ENCODE measurements at regions not wholly inside any gene's neighbourhood (a gene's known extent, or its start where the extent isn't known, plus 50 kb on each side); places are given as distances from the start of the nearest gene placed in this dataset.

- Histone ChIP-seq H3K27ac (no peak overlapping the region), H3K9me3 (no peaks in the 10 kb centered on the region), H3K4me1 (no peaks in the 10 kb centered on the region), H3K4me3 (no peak overlapping the region), H3K27me3 (no peaks in the 10 kb centered on the region), H3K36me3 (no peaks in the 10 kb centered on the region)
- ATAC-seq (ENCODE audit: low FRiP score in 2 of 2) (no peak), DNase-seq (no peak)
- 87 to 100% methylated on average over 3 of the region's 3 CpGs for WGBS, 2 donors
- TF ChIP-seq CTCF (IDR thresholded peaks at IDR 0.05): no peak
Observed at GRCh38 chr10:28920091-28920490, 242.8 kb downstream of the BAMBI start.

DNA sequence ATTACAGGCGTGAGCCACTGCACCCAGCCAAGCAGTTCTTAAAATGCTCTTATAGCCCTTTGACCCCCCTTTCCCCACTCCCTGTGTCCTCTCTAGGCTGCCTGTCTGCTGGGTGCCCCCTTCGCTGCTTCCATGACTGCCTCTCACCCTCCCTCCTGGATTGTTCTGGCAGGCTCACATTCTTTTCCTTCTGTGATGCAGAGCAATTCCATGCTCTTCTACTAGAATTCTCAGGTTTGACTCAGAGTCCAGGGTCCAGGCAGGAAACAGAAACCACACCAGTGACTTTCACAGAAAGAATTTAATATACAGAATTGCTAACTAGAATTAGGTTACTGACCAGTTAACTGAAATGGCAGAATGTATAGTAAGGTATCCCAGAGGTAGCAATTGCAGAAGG is 244.8 kb downstream of the BAMBI start:
- 96 to 97% methylated on average over 2 of the region's 2 CpGs for WGBS, 2 donors
- Histone ChIP-seq H3K36me3 (no peaks in the 10 kb centered on the region), H3K4me1 (no peaks in the 10 kb centered on the region), H3K9me3 (no peaks in the 10 kb centered on the region), H3K4me3 (no peak overlapping the region), H3K27ac (no peak overlapping the region), H3K27me3 (no peaks in the 10 kb centered on the region)
- DNase-seq (no peak), ATAC-seq (ENCODE audit: low FRiP score in 2 of 2) (no peak)
- no peak for TF ChIP-seq EP300 (IDR thresholded peaks at IDR 0.05)

GRCh38 chr10:28922861-28923260 is 245.5 kb downstream of the BAMBI start:
- DNase-seq (no peak), ATAC-seq (ENCODE audit: low FRiP score in 2 of 2) (no peak)
- Histone ChIP-seq H3K27ac (no peak overlapping the region), H3K36me3 (no peaks in the 10 kb centered on the region), H3K27me3 (no peaks in the 10 kb centered on the region), H3K4me1 (no peaks in the 10 kb centered on the region), H3K4me3 (no peak overlapping the region), H3K9me3 (no peaks in the 10 kb centered on the region)
- 94 to 95% methylated on average over 2 of the region's 2 CpGs for whole genome bisulfite sequencing, 2 donors
- TF ChIP-seq EP300 (IDR thresholded peaks at IDR 0.05) (no peak), POLR2A (IDR thresholded peaks at IDR 0.05) (no peak), POLR2AphosphoS5 (IDR thresholded peaks at IDR 0.05) (no peak), CTCF (IDR thresholded peaks at IDR 0.05) (no peak)

- WGBS, 2 donors: 61 to 79% methylated on average over 8 to 10 of the region's 10 CpGs
- H3K4me3 ChIP-seq: no peak overlapping the region
- H3K36me3 ChIP-seq: no peaks in the 10 kb centered on the region
- TF ChIP-seq EP300 (IDR thresholded peaks at IDR 0.05): no peak
- TF ChIP-seq POLR2AphosphoS5 (IDR thresholded peaks at IDR 0.05): no peak
- no peak for TF ChIP-seq POLR2A (IDR thresholded peaks at IDR 0.05)
- no peak for TF ChIP-seq CTCF (IDR thresholded peaks at IDR 0.05)
- no peaks in the 10 kb centered on the region for H3K4me1 ChIP-seq
- no peak overlapping the region for H3K27ac ChIP-seq
- ATAC-seq (ENCODE audit: low FRiP score in 2 of 2) (peak in 1 of 2 donors; percentile 9), DNase-seq (no peak)
- no peaks in the 10 kb centered on the region for H3K27me3 ChIP-seq
- no peaks in the 10 kb centered on the region for H3K9me3 ChIP-seq
Observed at GRCh38 chr10:28924717-28925116, 247.4 kb downstream of the BAMBI start.

DNA sequence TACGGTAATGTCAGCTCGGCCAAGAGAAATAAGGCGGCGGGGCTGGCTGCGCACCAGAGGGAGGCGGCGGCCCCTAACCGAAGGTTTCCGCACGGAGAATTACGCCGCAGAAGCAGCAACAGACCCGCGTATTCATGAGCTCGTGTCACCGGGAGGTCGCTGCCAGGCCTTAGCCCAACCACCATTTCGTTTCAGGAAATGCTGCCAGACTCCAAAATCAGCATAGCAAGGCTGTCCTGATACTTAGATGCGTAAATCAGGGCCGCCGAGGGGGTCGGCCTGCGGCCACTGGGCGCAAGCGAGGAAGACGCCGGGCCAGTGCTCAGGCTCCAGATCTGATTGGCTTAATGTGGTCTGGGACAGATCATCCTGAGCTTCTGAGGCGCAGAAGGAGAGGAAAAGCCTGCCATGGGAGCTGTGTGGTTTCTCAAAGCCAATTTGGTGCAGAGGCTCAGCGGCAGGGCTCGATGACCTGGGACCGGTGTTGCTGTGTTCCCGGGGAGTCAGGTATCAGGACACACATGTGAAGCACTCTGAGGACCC is 247.9 kb downstream of the BAMBI start:
- WGBS, 2 donors: 65 to 71% methylated on average over 29 to 32 of the region's 32 CpGs
- H3K27me3 ChIP-seq: no peaks in the 10 kb centered on the region
- DNase-seq: peak in 1 of 2 donors; percentile 70
- no peak overlapping the region for H3K27ac ChIP-seq
- no peaks in the 10 kb centered on the region for H3K9me3 ChIP-seq
- ATAC-seq (ENCODE audit: low FRiP score in 2 of 2): peak in 1 of 2 donors; percentile 28
- no peaks in the 10 kb centered on the region for H3K36me3 ChIP-seq
- H3K4me3 ChIP-seq: no peak overlapping the region
- TF ChIP-seq CTCF (IDR thresholded peaks at IDR 0.05) (no peak), POLR2AphosphoS5 (IDR thresholded peaks at IDR 0.05) (no peak), POLR2A (IDR thresholded peaks at IDR 0.05) (no peak), EP300 (IDR thresholded peaks at IDR 0.05) (no peak)
- no peaks in the 10 kb centered on the region for H3K4me1 ChIP-seq
